ENCODE measurements at regions not wholly inside any gene's neighbourhood (a gene's known extent, or its start where the extent isn't known, plus 50 kb on each side); places are given as distances from the start of the nearest gene placed in this dataset.

GRCh38 chr18:29028560-29028959 lies 851.6 kb upstream of the CDH2 start:
- no peaks in the 10 kb centered on the region for H3K9me3 ChIP-seq
- H3K27ac ChIP-seq: no peak overlapping the region
- no peaks in the 10 kb centered on the region for H3K27me3 ChIP-seq
- DNase-seq (no peak), ATAC-seq (no peak)
- intact Hi-C loops (cut with DNase I): no loop called here
- H3K36me3 ChIP-seq: no peaks in the 10 kb centered on the region
- TF ChIP-seq, protein P1, sequence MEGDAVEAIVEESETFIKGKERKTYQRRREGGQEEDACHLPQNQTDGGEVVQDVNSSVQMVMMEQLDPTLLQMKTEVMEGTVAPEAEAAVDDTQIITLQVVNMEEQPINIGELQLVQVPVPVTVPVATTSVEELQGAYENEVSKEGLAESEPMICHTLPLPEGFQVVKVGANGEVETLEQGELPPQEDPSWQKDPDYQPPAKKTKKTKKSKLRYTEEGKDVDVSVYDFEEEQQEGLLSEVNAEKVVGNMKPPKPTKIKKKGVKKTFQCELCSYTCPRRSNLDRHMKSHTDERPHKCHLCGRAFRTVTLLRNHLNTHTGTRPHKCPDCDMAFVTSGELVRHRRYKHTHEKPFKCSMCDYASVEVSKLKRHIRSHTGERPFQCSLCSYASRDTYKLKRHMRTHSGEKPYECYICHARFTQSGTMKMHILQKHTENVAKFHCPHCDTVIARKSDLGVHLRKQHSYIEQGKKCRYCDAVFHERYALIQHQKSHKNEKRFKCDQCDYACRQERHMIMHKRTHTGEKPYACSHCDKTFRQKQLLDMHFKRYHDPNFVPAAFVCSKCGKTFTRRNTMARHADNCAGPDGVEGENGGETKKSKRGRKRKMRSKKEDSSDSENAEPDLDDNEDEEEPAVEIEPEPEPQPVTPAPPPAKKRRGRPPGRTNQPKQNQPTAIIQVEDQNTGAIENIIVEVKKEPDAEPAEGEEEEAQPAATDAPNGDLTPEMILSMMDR (IDR thresholded peaks at IDR 0.05): no peak
- H3K4me3 ChIP-seq: no peak overlapping the region
- no peaks in the 10 kb centered on the region for H3K4me1 ChIP-seq

- H3K36me3 ChIP-seq: no peaks in the 10 kb centered on the region
- ATAC-seq (no peak), DNase-seq (no peak)
- H3K4me3 ChIP-seq: no peak overlapping the region
- no peaks in the 10 kb centered on the region for H3K9me3 ChIP-seq
- no peaks in the 10 kb centered on the region for H3K4me1 ChIP-seq
- no peaks in the 10 kb centered on the region for H3K27me3 ChIP-seq
- H3K27ac ChIP-seq: no peak overlapping the region
- intact Hi-C loops (cut with DNase I): no loop called here
- TF ChIP-seq, protein P1 (IDR thresholded peaks at IDR 0.05): no peak
Measured at GRCh38 chr18:29018976-29019375, 842.0 kb upstream of the CDH2 start.

GRCh38 chr18:29012883-29013465 lies 836.0 kb upstream of the CDH2 start:
- intact Hi-C loops (cut with DNase I): no loop called here
- no peak for ATAC-seq

DNA sequence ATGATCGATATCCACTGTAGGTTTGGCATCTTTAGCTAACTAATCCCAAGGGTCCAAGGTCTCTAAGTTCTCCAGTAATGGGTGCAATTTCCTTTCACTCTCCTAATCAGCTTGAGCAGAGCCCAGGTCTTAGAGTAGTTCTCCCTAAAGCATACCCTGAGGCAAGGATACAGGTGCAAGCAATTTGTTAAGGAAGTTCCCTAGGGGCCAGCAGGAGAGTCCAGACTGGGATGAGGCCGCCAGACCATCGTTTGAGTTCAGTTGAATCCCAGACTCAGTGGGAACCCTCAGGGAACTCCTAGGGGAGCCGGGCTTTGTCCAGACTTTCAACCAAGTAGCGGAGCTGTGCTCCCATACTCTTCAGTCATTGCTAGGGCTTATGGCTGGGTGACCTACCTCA lies 835.4 kb upstream of the CDH2 start:
- DNase-seq: no peak
- no peak overlapping the region for H3K4me3 ChIP-seq
- intact Hi-C loops (cut with DNase I): no loop called here
- TF ChIP-seq, protein P1 (IDR thresholded peaks at IDR 0.05): no peak
- H3K9me3 ChIP-seq: no peaks in the 10 kb centered on the region
- no peaks in the 10 kb centered on the region for H3K36me3 ChIP-seq
- no peaks in the 10 kb centered on the region for H3K4me1 ChIP-seq
- H3K27me3 ChIP-seq: no peaks in the 10 kb centered on the region
- no peak overlapping the region for H3K27ac ChIP-seq
- ATAC-seq: no peak

More at GRCh38 chr18:29012883-29013465, 836.0 kb upstream of the CDH2 start:
- DNase-seq: no peak
- TF ChIP-seq, protein P1 (IDR thresholded peaks at IDR 0.05): no peak
- H3K27me3 ChIP-seq: no peaks in the 10 kb centered on the region
- H3K4me3 ChIP-seq: no peak overlapping the region
- no peaks in the 10 kb centered on the region for H3K36me3 ChIP-seq
- H3K9me3 ChIP-seq: no peaks in the 10 kb centered on the region
- H3K4me1 ChIP-seq: no peaks in the 10 kb centered on the region
- no peak overlapping the region for H3K27ac ChIP-seq

DNA sequence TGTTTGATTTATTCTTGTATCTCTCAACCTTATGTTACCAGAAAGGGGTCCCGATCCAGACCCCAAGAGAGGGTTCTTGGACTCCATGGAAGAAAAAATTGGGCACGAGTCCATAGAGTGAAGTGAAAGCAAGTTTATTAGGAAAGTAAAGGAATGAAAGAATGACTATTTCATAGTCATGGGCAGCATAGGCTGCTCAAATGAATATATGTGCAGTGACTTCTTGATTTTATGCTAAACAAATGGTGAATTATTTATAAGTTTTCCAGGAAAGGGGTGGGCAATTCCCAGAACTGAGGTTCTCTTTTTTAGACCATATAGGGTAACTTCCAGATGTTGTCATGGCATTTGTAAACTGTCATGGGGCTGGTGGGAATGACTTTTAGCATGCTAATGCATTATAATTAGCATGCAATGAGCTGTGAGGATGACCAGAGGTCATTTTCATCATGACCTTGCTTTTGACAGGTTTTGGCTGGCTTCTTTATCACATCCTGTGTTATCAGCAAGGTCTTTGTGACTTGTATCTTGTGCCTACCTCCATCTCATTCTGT lies 832.4 kb upstream of the CDH2 start:
- Histone ChIP-seq H3K4me1 (no peaks in the 10 kb centered on the region), H3K4me3 (no peak overlapping the region), H3K27ac (no peak overlapping the region), H3K9me3 (no peaks in the 10 kb centered on the region), H3K36me3 (no peaks in the 10 kb centered on the region), H3K27me3 (no peaks in the 10 kb centered on the region)
- TF ChIP-seq, protein P1 (IDR thresholded peaks at IDR 0.05): no peak
- DNase-seq: no peak
- intact Hi-C loops (cut with DNase I): no loop called here
- no peak for ATAC-seq

DNA sequence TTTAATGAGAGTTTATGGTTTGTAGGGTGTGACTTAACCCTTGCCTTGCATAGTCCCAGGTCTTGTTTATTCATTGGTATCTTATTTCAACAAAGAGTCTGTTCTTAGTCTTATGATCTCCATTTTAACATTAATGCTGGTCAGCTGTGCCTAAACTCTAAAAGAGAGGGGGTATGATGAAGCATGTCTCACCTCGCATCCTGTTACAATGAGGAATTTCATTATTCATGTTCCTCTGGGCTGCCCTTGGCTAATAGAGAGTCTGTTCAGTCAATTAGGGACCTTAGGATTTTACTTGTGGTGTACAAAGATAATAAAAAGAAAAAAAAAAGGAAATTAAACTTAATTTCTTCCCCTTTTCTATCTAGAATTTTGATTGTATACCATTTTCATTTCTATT lies 831.9 kb upstream of the CDH2 start:
- Histone ChIP-seq H3K4me3 (no peak overlapping the region), H3K27me3 (no peaks in the 10 kb centered on the region), H3K27ac (no peak overlapping the region), H3K4me1 (no peaks in the 10 kb centered on the region), H3K36me3 (no peaks in the 10 kb centered on the region), H3K9me3 (no peaks in the 10 kb centered on the region)
- ATAC-seq: no peak
- TF ChIP-seq, protein P1 (IDR thresholded peaks at IDR 0.05): no peak
- intact Hi-C loops (cut with DNase I): no loop called here
- no peak for DNase-seq

Data from upper lobe of right lung (tissue), 1 donor.